T-helper 2 cell treated with Interferon-gamma antibody and Interleukin-4, amounts not matched to agents 5 μg/mL and 100 μg/mL, for 36 hours (primary cell): ENCODE measurements at regions not wholly inside any gene's neighbourhood (a gene's known extent, or its start where the extent isn't known, plus 50 kb on each side); places are given as distances from the start of the nearest gene placed in this dataset.
A peak's percentile ranks its signal among the peaks of the same experiment; 100 is the strongest.

Source experiments
- DNase-seq: peaks from one replicate; pipeline ENCODE4 v3.0.0; 2021; ENCODE audit warnings: low spot score
- H3K27ac Mint-ChIP-seq: one replicate; pipeline ENCODE4 v1.8.0; 2021; ENCODE audit warnings: mild to moderate bottlenecking, mixed read lengths
- H3K27me3 Mint-ChIP-seq: one replicate; pipeline ENCODE4 v1.8.0; 2021; ENCODE audit warnings: low read depth, mixed read lengths
- H3K36me3 Mint-ChIP-seq: one replicate; pipeline ENCODE4 v1.8.0; 2021; ENCODE audit warnings: low read depth, mixed read lengths
- H3K4me1 Mint-ChIP-seq: one replicate; pipeline ENCODE4 v1.8.0; 2021; ENCODE audit warnings: low read depth, mixed read lengths
- H3K4me3 Mint-ChIP-seq: one replicate; pipeline ENCODE4 v1.8.0; 2022; ENCODE audit warnings: mild to moderate bottlenecking, moderate library complexity, mixed read lengths
- H3K9me3 Mint-ChIP-seq: one replicate; pipeline ENCODE4 v1.8.0; 2021; ENCODE audit warnings: mixed read lengths

DNA sequence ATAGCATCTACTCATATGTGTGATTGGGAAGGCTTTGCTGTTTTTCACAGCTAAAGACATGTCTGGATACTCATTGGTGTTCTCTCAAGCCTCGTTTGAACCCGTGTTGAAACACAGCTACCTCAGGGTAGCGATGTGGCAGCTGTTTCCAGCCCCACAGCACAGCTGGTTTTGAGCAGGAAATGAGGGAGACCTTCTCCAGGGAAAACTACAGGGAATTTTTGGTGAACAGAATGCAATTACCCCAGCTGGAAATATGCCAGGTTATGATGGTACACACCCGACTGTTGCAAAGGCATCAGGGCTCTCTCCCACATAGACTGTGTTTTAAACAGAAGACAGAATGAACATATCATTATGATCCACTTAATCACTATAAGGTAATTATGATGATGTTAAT, 828.9 kb downstream of the VRK1 start:
- Mint-ChIP-seq H3K27me3 (peaks cover 2% of the 10 kb centered on the region), H3K36me3 (peaks cover 9% of the 10 kb centered on the region), H3K4me3 (no peak overlapping the region), H3K27ac (no peak overlapping the region), H3K9me3 (peaks cover 4% of the 10 kb centered on the region), H3K4me1 (peaks cover 17% of the 10 kb centered on the region)
- no peak for DNase-seq

DNA sequence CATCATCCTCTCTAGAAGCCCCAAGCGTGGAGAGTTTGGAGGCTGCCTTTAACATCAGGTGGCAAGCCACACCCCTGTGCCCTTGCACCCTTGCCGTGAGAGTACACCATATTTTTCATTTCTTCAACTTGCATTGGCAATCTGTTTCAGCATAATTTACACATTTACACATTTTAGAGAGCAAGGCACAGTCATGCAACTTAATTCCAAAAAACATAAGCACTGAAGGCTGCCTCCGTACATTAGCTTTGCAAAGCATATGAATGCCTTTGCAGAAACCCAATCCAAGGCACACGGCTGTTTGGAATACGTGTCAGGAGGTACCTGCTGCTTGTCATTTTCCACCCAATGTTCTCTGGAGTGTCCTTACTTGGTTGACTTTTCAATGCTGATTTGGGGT, 833.1 kb downstream of the VRK1 start:
- Mint-ChIP-seq H3K4me1 (peaks cover 20% of the 10 kb centered on the region), H3K27ac (no peak overlapping the region), H3K36me3 (no peaks in the 10 kb centered on the region), H3K27me3 (peaks cover 7% of the 10 kb centered on the region), H3K9me3 (no peaks in the 10 kb centered on the region), H3K4me3 (no peak overlapping the region)
- DNase-seq, result no peak

DNA sequence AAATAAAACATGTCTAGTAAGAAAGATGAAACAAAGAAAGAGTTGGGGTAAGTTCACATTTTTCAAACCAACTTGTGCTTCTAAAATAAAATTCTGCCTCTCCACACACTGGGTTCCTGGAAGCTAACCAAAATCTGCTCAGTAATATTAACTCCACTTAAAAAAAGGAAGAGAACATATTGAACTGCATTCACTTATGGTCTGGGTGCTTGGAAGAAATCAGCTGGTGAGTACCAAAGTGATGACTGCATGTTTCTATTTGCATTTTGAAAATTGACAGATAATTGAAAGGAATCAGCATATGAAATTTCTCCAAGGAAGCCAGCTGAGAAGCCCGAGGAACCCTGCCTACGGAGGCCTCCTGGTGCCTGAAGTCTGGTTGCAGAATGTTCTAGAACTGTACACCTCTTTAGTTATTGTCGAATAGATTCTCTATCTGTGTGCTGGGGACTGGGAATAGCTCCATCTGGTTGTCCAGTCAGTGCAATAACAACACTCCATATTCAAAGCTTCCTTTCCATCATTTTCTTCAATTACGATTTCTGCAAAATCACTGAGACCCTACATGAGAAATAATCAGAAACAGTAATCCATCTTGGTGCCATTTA, 836.1 kb downstream of the VRK1 start:
- peaks cover 7% of the 10 kb centered on the region for H3K27me3 Mint-ChIP-seq
- H3K9me3 Mint-ChIP-seq, result no peaks in the 10 kb centered on the region
- no peak overlapping the region for H3K27ac Mint-ChIP-seq
- H3K36me3 Mint-ChIP-seq, result peaks cover 2% of the 10 kb centered on the region
- H3K4me1 Mint-ChIP-seq, result peaks cover 34% of the 10 kb centered on the region
- no peak for DNase-seq
- H3K4me3 Mint-ChIP-seq, result no peak overlapping the region

DNA sequence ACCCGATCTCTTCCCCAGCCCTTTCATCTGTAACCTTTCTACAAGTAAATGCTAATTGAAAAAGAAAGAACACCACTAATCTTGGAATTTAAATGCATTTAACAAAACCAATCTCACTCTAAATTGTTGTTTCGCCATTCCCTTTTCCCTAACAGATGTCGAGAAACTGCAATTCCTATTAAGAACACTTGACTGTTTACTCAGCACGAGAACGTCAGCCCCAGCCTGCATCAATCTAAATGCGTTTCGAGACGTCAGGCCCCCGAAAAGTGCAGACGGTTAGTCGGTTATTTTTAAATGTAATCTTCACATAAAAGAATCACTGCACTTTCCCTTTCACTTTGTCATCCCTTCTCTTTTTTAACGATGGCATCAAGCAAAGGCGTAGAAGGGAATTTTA, 837.6 kb downstream of the VRK1 start:
- Mint-ChIP-seq H3K4me3 (peak overlapping the region; percentile 84), H3K27me3 (peaks cover 7% of the 10 kb centered on the region), H3K36me3 (peaks cover 2% of the 10 kb centered on the region), H3K27ac (peak overlapping the region; percentile 80), H3K9me3 (no peaks in the 10 kb centered on the region), H3K4me1 (peaks cover 45% of the 10 kb centered on the region)
- no peak for DNase-seq

DNA sequence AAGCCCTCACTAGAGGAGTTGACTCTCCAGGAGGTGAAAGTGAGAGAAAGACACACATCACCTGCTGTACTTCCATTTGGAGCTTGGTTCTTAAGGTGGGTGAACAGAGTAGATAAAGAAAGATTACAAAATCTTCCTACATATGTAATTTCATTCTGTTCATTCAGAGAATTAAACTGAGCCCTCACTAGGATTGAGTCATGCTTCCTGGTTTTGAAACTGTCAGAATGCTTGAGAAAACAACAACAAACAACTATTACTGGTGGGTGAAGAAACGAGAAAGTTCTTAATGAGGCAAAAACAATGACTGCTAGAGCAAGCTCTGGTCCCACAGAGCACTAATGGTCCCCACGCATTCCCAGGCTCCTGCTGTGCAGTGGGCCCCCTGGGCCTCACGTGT, 841.7 kb downstream of the VRK1 start:
- Mint-ChIP-seq H3K27ac (peak overlapping the region; percentile 65), H3K9me3 (peaks cover 3% of the 10 kb centered on the region), H3K36me3 (peaks cover 2% of the 10 kb centered on the region), H3K4me1 (peaks cover 52% of the 10 kb centered on the region), H3K4me3 (peak overlapping the region; percentile 23), H3K27me3 (peaks cover 7% of the 10 kb centered on the region)
- no peak for DNase-seq

DNA sequence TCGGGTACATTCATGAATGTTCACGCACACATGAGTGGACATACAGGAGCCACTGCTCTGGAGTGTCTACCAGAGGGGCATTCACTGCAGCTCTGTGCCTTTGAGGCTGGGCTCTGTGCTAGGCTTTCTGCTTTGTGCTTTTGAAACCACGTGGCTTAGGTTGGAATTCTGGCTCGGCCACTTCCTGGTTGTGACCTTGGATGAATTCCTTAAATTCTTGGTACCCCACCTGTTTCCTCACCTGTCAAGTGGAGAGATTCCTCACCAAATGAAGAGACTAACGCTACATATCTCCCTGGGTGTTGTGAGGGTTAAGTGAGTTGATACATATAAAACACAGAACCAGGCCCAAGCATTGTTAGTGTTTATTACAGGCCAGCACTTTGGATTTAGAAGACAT, 842.8 kb downstream of the VRK1 start:
- H3K4me1 Mint-ChIP-seq, result peaks cover 47% of the 10 kb centered on the region
- peak overlapping the region; percentile 48 for H3K27ac Mint-ChIP-seq
- peaks cover 2% of the 10 kb centered on the region for H3K36me3 Mint-ChIP-seq
- DNase-seq, result no peak
- peaks cover 3% of the 10 kb centered on the region for H3K9me3 Mint-ChIP-seq
- no peak overlapping the region for H3K4me3 Mint-ChIP-seq
- peaks cover 7% of the 10 kb centered on the region for H3K27me3 Mint-ChIP-seq

DNA sequence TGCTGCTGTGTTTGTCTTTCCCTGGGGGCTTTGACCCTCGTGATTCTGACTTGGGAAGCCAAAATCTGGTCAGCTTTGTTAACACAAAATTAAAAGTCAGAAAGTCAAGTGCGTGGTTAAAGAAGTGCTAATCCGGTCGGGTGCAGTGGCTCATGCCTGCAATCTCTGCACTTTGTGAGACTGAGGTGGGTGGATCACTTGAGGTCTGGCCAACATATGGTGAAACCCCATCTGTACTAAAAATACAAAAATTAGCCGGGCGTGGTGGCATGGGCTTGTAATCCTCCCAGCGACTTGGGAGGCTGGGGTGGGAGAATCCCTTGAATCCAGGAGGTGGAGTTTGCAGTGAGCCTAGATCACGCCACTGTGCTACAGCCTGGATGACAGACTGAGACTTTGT, 844.6 kb downstream of the VRK1 start:
- H3K36me3 Mint-ChIP-seq, result peaks cover 2% of the 10 kb centered on the region
- peaks cover 3% of the 10 kb centered on the region for H3K9me3 Mint-ChIP-seq
- H3K4me1 Mint-ChIP-seq, result peaks cover 44% of the 10 kb centered on the region
- no peak for DNase-seq
- H3K4me3 Mint-ChIP-seq, result no peak overlapping the region
- peaks cover 7% of the 10 kb centered on the region for H3K27me3 Mint-ChIP-seq
- H3K27ac Mint-ChIP-seq, result no peak overlapping the region

DNA sequence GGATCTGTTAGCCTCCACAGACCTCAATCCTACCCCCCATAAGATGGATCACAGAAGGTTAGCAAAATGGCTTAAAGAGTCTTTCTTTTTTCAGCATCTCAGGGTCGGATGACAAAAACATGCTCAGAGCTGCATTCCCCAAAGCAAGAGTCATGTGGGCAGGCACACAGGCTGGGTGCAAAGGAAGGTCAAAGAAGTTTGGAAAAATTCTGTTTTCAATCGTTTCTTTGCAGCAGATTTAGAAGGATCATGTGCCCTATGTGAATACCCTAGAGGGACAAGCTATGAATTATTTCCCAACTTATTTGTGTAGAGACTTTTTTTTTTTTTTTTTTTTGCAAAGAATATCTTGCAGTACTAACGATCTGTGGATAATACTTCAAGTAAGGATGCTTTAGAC, 845.4 kb downstream of the VRK1 start:
- Mint-ChIP-seq H3K27me3 (peaks cover 7% of the 10 kb centered on the region), H3K27ac (no peak overlapping the region), H3K4me3 (no peak overlapping the region), H3K4me1 (peaks cover 37% of the 10 kb centered on the region), H3K36me3 (peaks cover 2% of the 10 kb centered on the region), H3K9me3 (peaks cover 3% of the 10 kb centered on the region)
- DNase-seq, result no peak

DNA sequence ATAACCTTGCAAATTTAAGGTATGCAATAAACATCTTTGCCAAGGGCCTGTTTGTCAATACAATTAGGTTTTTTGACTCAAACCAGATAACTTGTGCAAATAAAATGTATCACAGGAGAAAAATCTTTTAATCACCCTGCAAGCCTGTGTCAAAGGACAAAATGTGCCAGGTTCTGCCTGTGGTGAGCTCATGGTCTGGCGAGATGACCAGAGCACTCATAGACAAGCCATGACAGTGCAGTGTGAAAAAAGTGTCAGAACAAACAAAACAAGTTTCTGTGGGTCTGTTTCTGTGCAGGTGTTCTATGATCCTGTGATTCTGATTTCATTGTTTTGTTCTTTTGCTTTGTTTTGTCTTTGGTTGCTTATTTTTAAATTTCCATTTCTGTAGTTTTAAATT, 847.2 kb downstream of the VRK1 start:
- no peak overlapping the region for H3K27ac Mint-ChIP-seq
- H3K27me3 Mint-ChIP-seq, result peaks cover 7% of the 10 kb centered on the region
- no peak for DNase-seq
- H3K4me3 Mint-ChIP-seq, result no peak overlapping the region
- peaks cover 6% of the 10 kb centered on the region for H3K9me3 Mint-ChIP-seq
- no peaks in the 10 kb centered on the region for H3K36me3 Mint-ChIP-seq
- H3K4me1 Mint-ChIP-seq, result peaks cover 21% of the 10 kb centered on the region

DNA sequence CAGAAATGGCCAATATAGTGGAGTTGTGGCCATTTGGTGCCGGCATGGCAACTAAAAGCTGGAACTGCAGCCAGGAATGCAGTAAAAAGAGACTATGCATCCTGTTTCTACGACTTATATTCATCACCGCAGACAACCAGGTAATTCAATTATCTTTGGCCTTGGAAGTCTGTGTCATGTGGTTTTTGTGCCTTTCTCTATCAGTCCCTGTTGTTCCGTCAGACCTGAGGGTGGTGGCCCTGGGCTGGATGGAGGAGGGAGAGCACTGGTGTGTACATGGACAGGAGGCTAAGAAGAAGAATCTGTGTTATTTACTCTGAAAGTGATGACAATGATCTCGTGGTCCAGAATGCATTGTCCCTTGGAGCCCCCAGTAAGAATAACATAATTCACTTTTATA, 852.6 kb downstream of the VRK1 start:
- Mint-ChIP-seq H3K36me3 (no peaks in the 10 kb centered on the region), H3K27me3 (no peaks in the 10 kb centered on the region), H3K4me1 (peaks cover 2% of the 10 kb centered on the region), H3K4me3 (no peak overlapping the region), H3K9me3 (peaks cover 3% of the 10 kb centered on the region), H3K27ac (no peak overlapping the region)
- DNase-seq, result no peak

DNA sequence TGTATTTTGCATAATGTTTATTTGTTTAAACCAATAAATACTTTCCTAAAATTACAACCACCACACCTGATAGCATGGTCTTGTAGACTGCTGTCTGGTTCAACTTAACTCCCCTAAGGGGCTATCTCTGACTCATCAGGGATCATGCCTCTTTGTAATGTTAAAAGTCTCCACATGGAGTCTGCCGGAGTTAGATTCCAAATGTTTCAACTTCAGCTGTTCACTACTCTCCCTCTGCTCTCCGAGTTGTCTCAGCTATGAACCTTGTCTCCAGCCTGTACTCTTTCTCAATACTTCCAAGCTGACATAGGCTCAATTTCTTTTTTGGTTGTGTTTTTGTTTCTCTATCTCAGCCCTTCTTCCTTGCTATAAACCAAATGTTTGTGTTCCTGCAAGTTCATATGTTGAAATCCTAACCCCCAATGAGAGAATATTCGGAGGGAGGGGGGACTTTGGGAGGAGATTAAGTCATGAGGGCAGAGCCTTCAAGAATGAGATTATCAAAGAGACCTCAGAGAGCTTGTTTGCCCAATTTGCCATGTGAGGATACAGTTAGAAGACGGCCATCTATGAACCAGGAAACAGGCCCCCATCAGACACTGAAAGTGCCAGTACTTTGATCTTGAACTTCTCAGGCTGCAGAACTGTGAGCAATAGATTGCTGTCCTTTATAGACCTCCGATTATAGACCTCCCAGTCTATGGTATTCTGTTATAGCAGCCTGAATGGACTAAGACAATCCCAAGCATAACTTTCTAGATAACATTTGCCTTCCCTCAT, 858.2 kb downstream of the VRK1 start:
- Mint-ChIP-seq H3K36me3 (no peaks in the 10 kb centered on the region), H3K4me3 (no peak overlapping the region), H3K27me3 (no peaks in the 10 kb centered on the region), H3K27ac (no peak overlapping the region), H3K4me1 (no peaks in the 10 kb centered on the region), H3K9me3 (no peaks in the 10 kb centered on the region)
- no peak for DNase-seq

DNA sequence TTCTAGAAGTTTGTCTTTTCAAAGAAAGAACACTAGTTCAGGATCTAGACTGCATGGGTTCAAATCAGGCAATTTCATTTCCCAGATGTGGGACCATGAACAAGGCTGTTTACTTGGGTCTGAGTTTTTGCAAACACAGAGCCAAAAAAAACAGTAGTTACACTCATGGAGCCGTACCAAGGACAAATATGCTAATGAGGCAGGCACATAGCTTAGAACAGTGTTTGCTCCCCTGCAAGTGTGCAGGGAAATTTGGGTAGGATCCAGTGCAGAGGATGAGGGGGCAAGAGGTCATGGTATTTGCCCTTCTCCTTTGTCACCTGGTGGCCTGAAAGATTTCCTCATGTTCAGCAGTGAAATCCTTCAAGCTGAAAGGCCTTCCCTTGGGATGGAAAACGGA, 860.4 kb downstream of the VRK1 start:
- H3K4me3 Mint-ChIP-seq, result no peak overlapping the region
- no peak overlapping the region for H3K27ac Mint-ChIP-seq

DNA sequence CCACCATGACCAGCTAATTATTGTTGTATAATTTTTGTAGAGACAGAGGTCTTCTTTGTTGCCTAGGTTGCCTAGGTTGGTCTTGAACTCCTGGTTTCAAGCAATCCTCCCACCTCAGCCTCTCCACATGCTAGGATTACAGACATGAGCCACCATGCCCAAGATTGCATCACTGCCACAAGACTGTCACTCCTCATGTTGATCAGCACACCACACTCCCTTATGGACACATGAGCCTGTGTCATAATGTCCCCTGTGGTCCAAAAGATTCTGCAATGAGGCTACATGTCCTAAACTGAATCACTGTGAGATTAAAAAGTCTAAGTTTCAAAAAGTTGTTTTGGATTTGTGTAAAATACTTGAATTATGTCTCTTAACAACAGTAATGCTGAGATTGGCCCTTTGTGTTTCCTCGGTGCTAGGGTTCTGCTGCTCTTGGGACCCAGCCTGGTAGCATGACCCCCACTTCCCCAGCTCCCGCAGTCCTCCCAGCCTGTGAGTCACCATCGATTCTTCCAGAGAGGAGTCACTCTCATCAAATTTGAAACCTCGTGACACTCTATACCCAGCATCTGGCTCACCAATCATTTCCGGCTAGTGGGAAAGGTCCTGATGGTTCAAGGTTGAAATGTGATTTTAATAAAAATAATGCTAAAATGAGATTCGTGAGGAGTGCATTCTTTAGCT, 890.9 kb downstream of the VRK1 start:
- no peak overlapping the region for H3K27ac Mint-ChIP-seq

More for the DNA sequence above, 860.4 kb downstream of the VRK1 start:
- no peak for DNase-seq
- Mint-ChIP-seq H3K4me1 (no peaks in the 10 kb centered on the region), H3K27me3 (no peaks in the 10 kb centered on the region), H3K9me3 (no peaks in the 10 kb centered on the region), H3K36me3 (no peaks in the 10 kb centered on the region)

DNA sequence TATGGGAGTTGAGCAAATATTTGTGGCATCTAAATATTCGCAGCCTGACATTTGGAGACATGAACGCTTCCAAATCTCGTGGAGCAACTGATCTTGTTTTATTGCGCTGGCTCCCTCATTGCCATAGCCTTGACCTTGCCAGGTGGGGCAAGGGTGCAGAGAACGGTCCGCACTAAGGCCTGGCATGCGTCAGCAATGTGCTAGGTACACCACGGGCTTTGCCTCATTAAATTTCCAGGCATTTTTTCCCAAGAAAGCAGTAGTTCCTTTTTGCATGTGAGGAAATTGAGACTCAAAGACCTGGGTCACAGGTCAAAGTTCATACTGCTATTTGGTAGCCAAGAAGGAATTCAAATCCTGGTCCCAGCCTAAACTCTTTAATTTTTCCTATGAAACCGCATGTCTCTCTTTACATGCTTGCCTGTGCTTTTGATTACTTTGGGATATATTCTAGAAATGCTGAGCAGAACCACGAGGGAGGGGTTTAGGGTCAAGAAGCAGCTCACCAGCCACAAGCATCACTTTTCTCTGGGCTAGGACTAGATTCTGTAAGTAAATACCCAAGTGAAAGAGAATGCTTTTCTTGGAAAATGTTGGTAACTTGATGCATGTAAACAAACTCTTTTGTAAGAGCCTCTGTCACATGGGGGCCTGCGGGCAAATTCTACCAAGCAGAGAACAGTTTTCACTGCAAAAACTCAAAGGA, 891.6 kb downstream of the VRK1 start:
- no peak for DNase-seq
- Mint-ChIP-seq H3K27me3 (no peaks in the 10 kb centered on the region), H3K27ac (no peak overlapping the region), H3K36me3 (peaks cover 5% of the 10 kb centered on the region), H3K9me3 (peaks cover 10% of the 10 kb centered on the region), H3K4me1 (peaks cover 20% of the 10 kb centered on the region), H3K4me3 (no peak overlapping the region)

More for the DNA sequence above, 890.9 kb downstream of the VRK1 start:
- Mint-ChIP-seq H3K4me3 (no peak overlapping the region), H3K27me3 (no peaks in the 10 kb centered on the region), H3K4me1 (peaks cover 20% of the 10 kb centered on the region), H3K9me3 (peaks cover 10% of the 10 kb centered on the region), H3K36me3 (peaks cover 5% of the 10 kb centered on the region)
- no peak for DNase-seq
